Neural progenitor cell (in vitro differentiated cells): ENCODE measurements at regions not wholly inside any gene's neighbourhood (a gene's known extent, or its start where the extent isn't known, plus 50 kb on each side); places are given as distances from the start of the nearest gene placed in this dataset.

Experiments
- EZH2 ChIP-seq: fragments of 200-600 bp; sonication (generic); IDR thresholded peaks from 2 replicates; pipeline ENCODE4 v1.6.1; 2017; ENCODE audit warnings: antibody characterized with exemption, mild to moderate bottlenecking, moderate library complexity
- EZH2phosphoT487 ChIP-seq: fragments of 200-600 bp; sonication (generic); IDR thresholded peaks from 2 replicates; pipeline ENCODE4 v1.6.1; 2017; ENCODE audit warnings: antibody characterized with exemption
- TF ChIP-seq, protein P1 (sequence below): fragments of 200-600 bp; sonication (generic); IDR thresholded peaks from 2 replicates; pipeline ENCODE4 v1.5.1; 2017; ENCODE audit warnings: antibody characterized with exemption, mild to moderate bottlenecking

DNA sequence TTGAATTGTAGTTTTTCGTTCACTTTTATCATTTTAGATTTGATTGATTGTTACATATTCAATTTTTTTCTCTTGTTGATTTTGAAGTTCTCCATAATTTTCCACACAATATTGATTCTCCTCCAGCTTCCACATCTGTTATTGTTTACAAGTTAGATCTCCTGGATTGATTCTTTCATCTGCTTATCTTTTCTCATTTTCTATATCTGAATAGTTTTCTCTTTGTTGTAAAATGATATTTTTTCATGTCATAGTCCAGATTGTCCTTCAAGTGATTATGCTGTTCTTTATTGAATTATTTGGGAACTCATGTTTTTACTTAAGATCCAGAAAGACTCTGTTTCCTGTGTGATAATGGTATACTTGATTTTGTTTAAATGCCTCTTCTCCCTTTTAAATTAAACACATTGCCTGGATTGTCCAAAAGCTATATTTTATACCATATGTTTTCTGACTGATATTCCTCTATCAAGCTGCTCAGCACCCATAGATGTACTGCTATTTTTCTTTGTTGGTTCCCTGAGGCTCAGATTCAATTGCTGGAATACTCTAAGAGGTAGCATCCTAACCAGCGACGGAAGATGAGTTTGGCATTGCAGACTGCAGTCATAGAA is 206.6 kb upstream of the PRR16 start:
- no peak for TF ChIP-seq EZH2phosphoT487
- TF ChIP-seq EZH2 = no peak
- TF ChIP-seq, protein P1, sequence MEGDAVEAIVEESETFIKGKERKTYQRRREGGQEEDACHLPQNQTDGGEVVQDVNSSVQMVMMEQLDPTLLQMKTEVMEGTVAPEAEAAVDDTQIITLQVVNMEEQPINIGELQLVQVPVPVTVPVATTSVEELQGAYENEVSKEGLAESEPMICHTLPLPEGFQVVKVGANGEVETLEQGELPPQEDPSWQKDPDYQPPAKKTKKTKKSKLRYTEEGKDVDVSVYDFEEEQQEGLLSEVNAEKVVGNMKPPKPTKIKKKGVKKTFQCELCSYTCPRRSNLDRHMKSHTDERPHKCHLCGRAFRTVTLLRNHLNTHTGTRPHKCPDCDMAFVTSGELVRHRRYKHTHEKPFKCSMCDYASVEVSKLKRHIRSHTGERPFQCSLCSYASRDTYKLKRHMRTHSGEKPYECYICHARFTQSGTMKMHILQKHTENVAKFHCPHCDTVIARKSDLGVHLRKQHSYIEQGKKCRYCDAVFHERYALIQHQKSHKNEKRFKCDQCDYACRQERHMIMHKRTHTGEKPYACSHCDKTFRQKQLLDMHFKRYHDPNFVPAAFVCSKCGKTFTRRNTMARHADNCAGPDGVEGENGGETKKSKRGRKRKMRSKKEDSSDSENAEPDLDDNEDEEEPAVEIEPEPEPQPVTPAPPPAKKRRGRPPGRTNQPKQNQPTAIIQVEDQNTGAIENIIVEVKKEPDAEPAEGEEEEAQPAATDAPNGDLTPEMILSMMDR = no peak
